GM12878 (cell line): ENCODE measurements at regions not wholly inside any gene's neighbourhood (a gene's known extent, or its start where the extent isn't known, plus 50 kb on each side); places are given as distances from the start of the nearest gene placed in this dataset.
"Not testable (repeated sequence)": the region's sequence is repeated elsewhere in the genome, so short reads cannot be mapped to it uniquely, and the experiment has no call there.

Experiments
- ATAC-seq: fragments of 200-7000 bp; cut with Tn5 transposase; 3 replicates; pipeline ENCODE4 v1.9.1; 2020; ENCODE audit warnings: mild to moderate bottlenecking, moderate library complexity
- BruUV-seq: library from RNA; stranded (reverse); fragments of 400-500 nt; replicated peaks from 2 replicates; lab custom pipeline; 2021; lab: Mats Ljungman, UMichigan
- CTCF ChIA-PET: fragments of 300-600 bp; sonication (Branson Sonifier 250); formaldehyde crosslinking; extraction: SDS; loops from one replicate; lab custom pipeline; 2021; ENCODE audit warnings: inconsistent platforms; lab: Yijun Ruan, JAX
- POLR2A ChIA-PET: fragments of 350-600 bp; formaldehyde crosslinking; extraction: SDS; loops from one replicate; lab custom pipeline; 2021; ENCODE audit warnings: inconsistent platforms; lab: Charles Lee
- RAD21 ChIA-PET: fragments of 300-600 bp; sonication (Branson Sonifier 250); formaldehyde crosslinking; loops from one replicate; lab custom pipeline; 2023; ENCODE audit warnings: antibody characterized with exemption; ENCODE audit not compliant: unreplicated experiment; lab: Charles Lee
- SMC1A ChIA-PET: fragments of 300-600 bp; sonication (Branson Sonifier 250); formaldehyde crosslinking; loops from one replicate; lab custom pipeline; 2023; ENCODE audit not compliant: unreplicated experiment, uncharacterized antibody; lab: Charles Lee
- DNase-seq: peaks from one replicate; pipeline ENCODE4 v3.0.0-alpha.2; 2011; ENCODE audit warnings: low read depth, low spot score
- FAIRE-seq: peaks from 3 replicates; lab custom pipeline; 2011; peaks lifted over from hg19 to GRCh38; lab: Jason Lieb, UNC
- H2AFZ ChIP-seq: 2 replicates; pipeline ENCODE4 v1.6.0; 2011; ENCODE audit warnings: low read depth, low read length, control low read depth; ENCODE audit not compliant: control insufficient read depth
- H3K27ac ChIP-seq: 2 replicates; pipeline ENCODE4 v1.5.1; 2011; ENCODE audit warnings: control low read depth; ENCODE audit not compliant: control insufficient read depth, insufficient read depth
- H3K27me3 ChIP-seq, 2 experiments: replicated peaks in 1 of 2; 2 replicates each; pipeline versions ENCODE4 v1.6.0 to v1.6.1; 2011; ENCODE audit warnings: low read length in 1 of 2; ENCODE audit not compliant: control insufficient read depth in 2 of 2, insufficient read depth in 2 of 2
- H3K36me3 ChIP-seq, 2 experiments: 2 replicates each; pipeline ENCODE4 v1.5.1; 2011; ENCODE audit warnings: low read length in 1 of 2; ENCODE audit not compliant: control insufficient read depth in 2 of 2, insufficient read depth in 2 of 2
- H3K4me1 ChIP-seq: 2 replicates; pipeline ENCODE4 v1.6.1; 2011; ENCODE audit warnings: mild to moderate bottlenecking, low read length, moderate library complexity, mixed read lengths; ENCODE audit not compliant: control insufficient read depth, insufficient read depth
- H3K4me2 ChIP-seq: 2 replicates; pipeline ENCODE4 v1.6.0; 2011; ENCODE audit warnings: control low read depth; ENCODE audit not compliant: control insufficient read depth, insufficient read depth
- H3K4me3 ChIP-seq: fragments of 200-600 bp; sonication (generic); 2 replicates; pipeline ENCODE4 v1.5.1; 2016
- H3K79me2 ChIP-seq: 2 replicates; pipeline ENCODE4 v1.6.0; 2011; ENCODE audit warnings: low read length; ENCODE audit not compliant: control insufficient read depth, insufficient read depth
- H3K9ac ChIP-seq: 2 replicates; pipeline ENCODE4 v1.8.0; 2011; ENCODE audit warnings: low read length, control low read depth, mixed read lengths; ENCODE audit not compliant: control insufficient read depth, insufficient read depth
- H3K9me3 ChIP-seq: replicated peaks from 3 replicates; pipeline ENCODE4 v1.5.1; 2011; ENCODE audit warnings: mild to moderate bottlenecking, low read length; ENCODE audit not compliant: control insufficient read depth, insufficient read depth
- H4K20me1 ChIP-seq: 2 replicates; pipeline ENCODE4 v1.6.0; 2011; ENCODE audit not compliant: control insufficient read depth, insufficient read depth
- CREB1 ChIP-seq: IDR thresholded peaks from 2 replicates; pipeline ENCODE4 v1.6.1; 2012; ENCODE audit warnings: low read depth, mild to moderate bottlenecking, inconsistent platforms
- FOS ChIP-seq: IDR thresholded peaks from 3 replicates; pipeline ENCODE4 v1.6.1; 2011; ENCODE audit warnings: borderline replicate concordance; ENCODE audit not compliant: insufficient read length; ENCODE audit errors: extremely low read depth
- FOXM1 ChIP-seq: IDR thresholded peaks from 2 replicates; pipeline ENCODE4 v1.6.1; 2012; ENCODE audit warnings: low read depth, mild to moderate bottlenecking, inconsistent platforms, low read length, moderate library complexity
- GABPA ChIP-seq: IDR thresholded peaks from 2 replicates; pipeline ENCODE4 v1.6.1; 2014; ENCODE audit warnings: antibody characterized with exemption, low read depth, mild to moderate bottlenecking, inconsistent platforms
- GATAD2B ChIP-seq: fragments of 450-650 bp; conservative IDR thresholded peaks from 2 replicates; pipeline ENCODE4 v1.6.1; 2017; ENCODE audit warnings: low read depth, mild to moderate bottlenecking, moderate library complexity
- HCFC1 ChIP-seq: fragments of 150-350 bp; IDR thresholded peaks from 2 replicates; pipeline ENCODE4 v1.6.1; 2014; ENCODE audit warnings: low read length
- HDGF ChIP-seq: fragments of 450-650 bp; IDR thresholded peaks from 2 replicates; pipeline ENCODE4 v1.6.1; 2016; ENCODE audit warnings: antibody characterized with exemption
- MEF2A ChIP-seq: IDR thresholded peaks from 2 replicates; pipeline ENCODE4 v1.6.1; 2011; ENCODE audit warnings: low read depth, mild to moderate bottlenecking, low read length, moderate library complexity; ENCODE audit not compliant: insufficient read depth
- MXI1 ChIP-seq: fragments of 150-350 bp; IDR thresholded peaks from 2 replicates; pipeline ENCODE4 v1.6.1; 2011; ENCODE audit warnings: low read depth, mild to moderate bottlenecking, inconsistent platforms, low read length, improper control_type of control experiment
- MYB ChIP-seq: fragments of 150-350 bp; IDR thresholded peaks from 2 replicates; pipeline ENCODE4 v1.6.1; 2014; ENCODE audit warnings: mild to moderate bottlenecking, low read depth, low read length, borderline replicate concordance
- RAD51 ChIP-seq: fragments of 450-650 bp; IDR thresholded peaks from 2 replicates; pipeline ENCODE4 v1.6.1; 2016; ENCODE audit warnings: moderate library complexity, mild to moderate bottlenecking, inconsistent platforms
- RFX5 ChIP-seq: IDR thresholded peaks from 2 replicates; pipeline ENCODE4 v1.6.1; 2011; ENCODE audit warnings: low read depth, low read length, improper control_type of control experiment
- SMARCA5 ChIP-seq: fragments of 450-650 bp; IDR thresholded peaks from 2 replicates; pipeline ENCODE4 v1.6.1; 2017; ENCODE audit warnings: mild to moderate bottlenecking
- STAT1 ChIP-seq: fragments of 450-650 bp; conservative IDR thresholded peaks from 2 replicates; pipeline ENCODE4 v1.6.1; 2014; ENCODE audit warnings: antibody characterized with exemption, mild to moderate bottlenecking
- STAT3 ChIP-seq: IDR thresholded peaks from 2 replicates; pipeline ENCODE4 v1.6.1; 2011; ENCODE audit warnings: low read depth, low read length, improper control_type of control experiment
- TCF12 ChIP-seq: IDR thresholded peaks from 2 replicates; pipeline ENCODE4 v1.6.1; 2011; ENCODE audit warnings: low read depth, mild to moderate bottlenecking, low read length
- WRNIP1 ChIP-seq: IDR thresholded peaks from 2 replicates; pipeline ENCODE4 v1.6.1; 2011; ENCODE audit warnings: low read depth, low read length, improper control_type of control experiment, borderline replicate concordance
- YBX1 ChIP-seq: fragments of 450-650 bp; IDR thresholded peaks from 2 replicates; pipeline ENCODE4 v1.6.1; 2016; ENCODE audit warnings: antibody characterized with exemption
- ZBTB11 ChIP-seq: fragments of 450-650 bp; formaldehyde crosslinking; IDR thresholded peaks from 2 replicates; pipeline ENCODE4 v1.5.0; 2022; ENCODE audit warnings: mild to moderate bottlenecking, missing genetic modification characterization
- ZNF622 ChIP-seq: fragments of 450-650 bp; IDR thresholded peaks from 2 replicates; pipeline ENCODE4 v1.6.1; 2017; ENCODE audit warnings: mild to moderate bottlenecking, inconsistent platforms
- WGBS: methylation state at CpG from one replicate; pipeline ENCODE4 v1.1.6; 2016; ENCODE audit warnings: low lambda C conversion rate; ENCODE audit not compliant: insufficient replicate concordance, insufficient coverage; ENCODE audit errors: missing lambda C conversion rate; 5-methylcytosine and 5-hydroxymethylcytosine counted together
- in situ Hi-C: fragments of 300-500 bp; cut with MboI; formaldehyde crosslinking; loops from 9 replicates; pipeline ENCODE4 v1.14.3; 2018; ENCODE audit warnings: mixed read lengths
- intact Hi-C: fragments of 100-400 bp; cut with micrococcal nuclease; formaldehyde crosslinking; loops from one replicate; pipeline ENCODE4 v1.14.2; 2022; ENCODE audit not compliant: unreplicated experiment

GRCh38 chr3:5505997-5506396 is 318.5 kb downstream of the EDEM1 start:
- ATAC-seq: no peak
- Histone ChIP-seq H3K27ac (no peak overlapping the region), H3K79me2 (no peaks in the 10 kb centered on the region), H3K9me3 (peaks cover 5% of the 10 kb centered on the region; the same call in 2 of the 3 replicates), H3K27me3 (no peaks in the 10 kb centered on the region), H3K9ac (no peak overlapping the region), H4K20me1 (no peaks in the 10 kb centered on the region), H3K4me3 (no peak overlapping the region), H2AFZ (no peak overlapping the region), H3K4me2 (no peak overlapping the region), H3K36me3 (no peaks in the 10 kb centered on the region), H3K4me1 (no peaks in the 10 kb centered on the region)
- DNase-seq: no peak
- no peak for FAIRE-seq
- ChIA-PET POLR2A (no interaction called here), CTCF (no interaction called here), SMC1A (no interaction called here), RAD21 (no interaction called here)
- WGBS: 42% methylated on average over 2 of the region's 2 CpGs
- TF ChIP-seq HDGF: no peak
- no peak for TF ChIP-seq YBX1
- TF ChIP-seq STAT3: no peak
- no peak for TF ChIP-seq GATAD2B
- TF ChIP-seq SMARCA5: no peak
- no peak for TF ChIP-seq MYB
- TF ChIP-seq TCF12: no peak
- no peak for TF ChIP-seq RAD51
- TF ChIP-seq HCFC1: no peak
- TF ChIP-seq MEF2A: no peak
- TF ChIP-seq GABPA: no peak
- no peak for TF ChIP-seq MXI1
- no peak for TF ChIP-seq WRNIP1
- TF ChIP-seq RFX5: no peak
- no peak for TF ChIP-seq ZNF622
- no peak for TF ChIP-seq FOS
- TF ChIP-seq ZBTB11 (CRISPR knock-in tag): no peak
- no peak for TF ChIP-seq CREB1
- no peak for TF ChIP-seq STAT1
- no peak for TF ChIP-seq FOXM1
- in situ Hi-C loops (no loop called here), intact Hi-C loops (no loop called here)
- BruUV-seq: no TSS peak

- intact Hi-C loops, RAD21 ChIA-PET, H3K27me3 ChIP-seq, FAIRE-seq, H3K27ac ChIP-seq, in situ Hi-C loops, H3K9ac ChIP-seq, H3K4me1 ChIP-seq, H3K9me3 ChIP-seq, ATAC-seq, H3K36me3 ChIP-seq, POLR2A ChIA-PET, SMC1A ChIA-PET, H3K4me2 ChIP-seq, H3K4me3 ChIP-seq, DNase-seq, H2AFZ ChIP-seq, H3K79me2 ChIP-seq, BruUV-seq, CTCF ChIA-PET, H4K20me1 ChIP-seq: not testable (repeated sequence)
- WGBS: 14% methylated on average over 3 of the region's 3 CpGs
Measured at GRCh38 chr3:5508860-5509259, 321.4 kb downstream of the EDEM1 start.
